Left ventricle myocardium inferior (tissue), 1 donor: ENCODE measurements at regions not wholly inside any gene's neighbourhood (a gene's known extent, or its start where the extent isn't known, plus 50 kb on each side); places are given as distances from the start of the nearest gene placed in this dataset.
"Not testable (repeated sequence)": the region's sequence is repeated elsewhere in the genome, so short reads cannot be mapped to it uniquely, and the experiment has no call there.

Experiments
- DNase-seq: peaks from one replicate; pipeline ENCODE4 v3.0.0-alpha.2; 2020
- H3K27ac ChIP-seq: fragments of 200-600 bp; replicated peaks from 2 replicates; pipeline ENCODE4 v1.8.0; 2021
- H3K27me3 ChIP-seq: fragments of 200-600 bp; 2 replicates; pipeline ENCODE4 v1.8.0; 2021; ENCODE audit warnings: low read depth
- H3K36me3 ChIP-seq: fragments of 200-600 bp; 2 replicates; pipeline ENCODE4 v1.8.0; 2021
- H3K4me1 ChIP-seq: fragments of 200-600 bp; 2 replicates; pipeline ENCODE4 v1.8.0; 2021
- H3K4me3 ChIP-seq: fragments of 200-600 bp; 2 replicates; pipeline ENCODE4 v1.8.0; 2021; ENCODE audit warnings: mild to moderate bottlenecking, moderate library complexity
- H3K9me3 ChIP-seq: fragments of 200-600 bp; replicated peaks from 2 replicates; pipeline ENCODE4 v1.8.0; 2021
- intact Hi-C: fragments of 100-400 bp; cut with micrococcal nuclease; formaldehyde crosslinking; loops from one replicate; pipeline ENCODE4 v1.11.0; 2022
- TF ChIP-seq, protein P1 (sequence below): fragments of 200-600 bp; IDR thresholded peaks from 2 replicates; pipeline ENCODE4 v1.8.0; 2021; ENCODE audit warnings: antibody characterized with exemption, mild to moderate bottlenecking, borderline replicate concordance
- donor health status: DM: no; HTN: yes; CAD: no; lungs with severe emphysema.

- peak; percentile 20 for DNase-seq
- peaks cover 9% of the 10 kb centered on the region for H3K4me1 ChIP-seq
- peaks cover 64% of the 10 kb centered on the region for H3K27me3 ChIP-seq
- H3K9me3 ChIP-seq, result peaks cover 8% of the 10 kb centered on the region
- H3K27ac ChIP-seq, result no peak overlapping the region
- TF ChIP-seq, protein P1, sequence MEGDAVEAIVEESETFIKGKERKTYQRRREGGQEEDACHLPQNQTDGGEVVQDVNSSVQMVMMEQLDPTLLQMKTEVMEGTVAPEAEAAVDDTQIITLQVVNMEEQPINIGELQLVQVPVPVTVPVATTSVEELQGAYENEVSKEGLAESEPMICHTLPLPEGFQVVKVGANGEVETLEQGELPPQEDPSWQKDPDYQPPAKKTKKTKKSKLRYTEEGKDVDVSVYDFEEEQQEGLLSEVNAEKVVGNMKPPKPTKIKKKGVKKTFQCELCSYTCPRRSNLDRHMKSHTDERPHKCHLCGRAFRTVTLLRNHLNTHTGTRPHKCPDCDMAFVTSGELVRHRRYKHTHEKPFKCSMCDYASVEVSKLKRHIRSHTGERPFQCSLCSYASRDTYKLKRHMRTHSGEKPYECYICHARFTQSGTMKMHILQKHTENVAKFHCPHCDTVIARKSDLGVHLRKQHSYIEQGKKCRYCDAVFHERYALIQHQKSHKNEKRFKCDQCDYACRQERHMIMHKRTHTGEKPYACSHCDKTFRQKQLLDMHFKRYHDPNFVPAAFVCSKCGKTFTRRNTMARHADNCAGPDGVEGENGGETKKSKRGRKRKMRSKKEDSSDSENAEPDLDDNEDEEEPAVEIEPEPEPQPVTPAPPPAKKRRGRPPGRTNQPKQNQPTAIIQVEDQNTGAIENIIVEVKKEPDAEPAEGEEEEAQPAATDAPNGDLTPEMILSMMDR, result no peak
- H3K4me3 ChIP-seq, result no peak overlapping the region
- H3K36me3 ChIP-seq, result no peaks in the 10 kb centered on the region
- intact Hi-C loops, result no loop called here
Observed at GRCh38 chr1:121516234-121516967, 331.6 kb downstream of the SRGAP2C start.

DNA sequence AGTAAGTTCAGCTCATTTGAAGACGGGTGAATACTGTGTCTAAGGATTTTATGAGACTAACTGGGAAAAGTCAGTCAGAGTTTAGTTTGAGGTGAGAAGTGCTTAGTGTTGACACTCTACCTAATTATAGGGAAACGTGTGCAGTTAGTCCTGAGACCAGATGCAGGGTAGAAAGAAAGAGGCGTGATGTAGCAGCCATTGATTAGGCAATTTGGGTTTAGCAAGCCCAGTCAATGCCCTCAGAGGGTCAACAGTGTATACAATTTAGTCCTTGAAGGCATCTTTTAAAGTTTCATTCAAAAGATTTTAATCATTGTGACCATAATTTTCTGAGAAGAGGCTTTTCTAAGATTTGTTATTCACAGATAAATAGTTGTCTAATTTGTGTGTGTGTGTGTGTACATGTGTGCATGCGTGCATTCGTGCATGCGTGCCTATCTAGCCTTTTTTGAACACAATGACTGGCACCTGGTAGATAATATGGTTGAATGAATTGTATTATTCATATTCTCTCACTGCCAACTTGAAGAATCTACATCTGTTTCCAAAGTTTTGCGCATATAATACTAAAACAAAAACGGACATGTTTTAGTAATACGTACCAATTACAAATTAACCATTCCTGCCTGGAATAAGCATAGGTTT, 332.9 kb downstream of the SRGAP2C start:
- H3K9me3 ChIP-seq, result peaks cover 8% of the 10 kb centered on the region
- no peak overlapping the region for H3K4me3 ChIP-seq
- no peaks in the 10 kb centered on the region for H3K36me3 ChIP-seq
- no peak overlapping the region for H3K27ac ChIP-seq
- intact Hi-C loops, result no loop called here
- TF ChIP-seq, protein P1, result no peak
- no peak for DNase-seq
- peaks cover 73% of the 10 kb centered on the region for H3K27me3 ChIP-seq
- H3K4me1 ChIP-seq, result peaks cover 9% of the 10 kb centered on the region

DNA sequence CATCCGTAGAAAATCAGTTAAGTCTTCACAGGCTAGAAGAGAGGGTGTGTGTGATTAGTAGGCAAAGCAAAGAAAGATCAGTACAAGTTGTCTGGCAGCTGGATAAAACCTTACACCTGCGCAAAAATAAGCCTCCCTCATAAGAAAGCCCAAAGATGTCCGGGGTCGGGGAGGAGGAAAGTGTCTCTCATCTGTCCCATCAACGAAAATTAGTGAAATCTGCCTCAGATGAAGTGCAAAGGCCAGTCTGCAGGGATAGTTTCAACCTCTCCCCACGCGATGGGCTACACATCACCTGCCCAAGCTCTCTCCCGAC, 333.9 kb downstream of the SRGAP2C start:
- H3K27ac ChIP-seq, result no peak overlapping the region
- H3K4me3 ChIP-seq, result peak overlapping the region; percentile 56
- H3K27me3 ChIP-seq, result peaks cover 83% of the 10 kb centered on the region
- DNase-seq, result no peak
- H3K36me3 ChIP-seq, result no peaks in the 10 kb centered on the region
- intact Hi-C loops, result no loop called here
- peaks cover 9% of the 10 kb centered on the region for H3K4me1 ChIP-seq
- peaks cover under 1% of the 10 kb centered on the region for H3K9me3 ChIP-seq
- TF ChIP-seq, protein P1, result no peak

- peak overlapping the region; percentile 30 for H3K27ac ChIP-seq
- DNase-seq, result peak; percentile 41
Observed at GRCh38 chr1:121519042-121519755, 334.4 kb downstream of the SRGAP2C start.

DNA sequence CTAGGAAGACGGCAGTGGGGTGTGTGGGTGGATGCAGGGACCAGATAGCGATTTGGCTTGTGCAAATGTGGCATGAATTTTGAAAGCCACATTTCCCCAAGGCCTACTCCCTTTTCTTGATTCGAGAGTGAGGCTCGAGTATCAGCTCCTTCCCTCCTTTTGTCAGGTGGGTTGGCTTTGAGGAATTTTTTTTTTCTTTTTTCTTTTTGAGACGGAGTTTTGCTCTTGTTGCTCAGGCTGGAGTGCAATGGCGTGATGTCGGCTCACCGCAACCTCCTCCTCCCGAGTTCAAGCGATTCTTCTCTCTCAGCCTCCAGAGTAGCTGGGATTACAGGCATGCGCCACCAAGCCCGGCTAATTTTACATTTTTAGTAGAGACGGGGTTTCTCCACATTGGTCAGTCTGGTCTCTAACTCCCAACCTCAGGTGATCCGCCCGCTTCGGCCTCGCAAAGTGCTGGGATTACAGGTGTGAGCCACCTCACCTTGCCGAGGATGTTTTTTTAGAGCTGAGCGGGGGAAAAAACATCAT, 335.0 kb downstream of the SRGAP2C start:
- intact Hi-C loops, H3K27ac ChIP-seq, H3K9me3 ChIP-seq, DNase-seq, H3K36me3 ChIP-seq, H3K4me1 ChIP-seq: not testable (repeated sequence)
- H3K4me3 ChIP-seq, result peak overlapping the region; percentile 56
- peaks cover 85% of the 10 kb centered on the region for H3K27me3 ChIP-seq

More at GRCh38 chr1:121519042-121519755, 334.4 kb downstream of the SRGAP2C start:
- Histone ChIP-seq H3K27me3 (peaks cover 85% of the 10 kb centered on the region), H3K4me1 (peaks cover 9% of the 10 kb centered on the region), H3K4me3 (peak overlapping the region; percentile 56), H3K9me3 (no peaks in the 10 kb centered on the region), H3K36me3 (no peaks in the 10 kb centered on the region)
- intact Hi-C loops, result no loop called here
- TF ChIP-seq, protein P1, result no peak
